GM18499 (cell line): ENCODE measurements at regions not wholly inside any gene's neighbourhood (a gene's known extent, or its start where the extent isn't known, plus 50 kb on each side); places are given as distances from the start of the nearest gene placed in this dataset.

Experiments used
- ATAC-seq: cut with Tn5 transposase; IDR thresholded peaks from one replicate; pipeline ENCODE4 v1.9.1; 2021; ENCODE audit warnings: moderate number of reproducible peaks; ENCODE audit not compliant: insufficient read depth, unreplicated experiment

- ATAC-seq, result no peak
Measured at GRCh38 chr7:17506596-17506995, 208.1 kb downstream of the AHR start.

DNA sequence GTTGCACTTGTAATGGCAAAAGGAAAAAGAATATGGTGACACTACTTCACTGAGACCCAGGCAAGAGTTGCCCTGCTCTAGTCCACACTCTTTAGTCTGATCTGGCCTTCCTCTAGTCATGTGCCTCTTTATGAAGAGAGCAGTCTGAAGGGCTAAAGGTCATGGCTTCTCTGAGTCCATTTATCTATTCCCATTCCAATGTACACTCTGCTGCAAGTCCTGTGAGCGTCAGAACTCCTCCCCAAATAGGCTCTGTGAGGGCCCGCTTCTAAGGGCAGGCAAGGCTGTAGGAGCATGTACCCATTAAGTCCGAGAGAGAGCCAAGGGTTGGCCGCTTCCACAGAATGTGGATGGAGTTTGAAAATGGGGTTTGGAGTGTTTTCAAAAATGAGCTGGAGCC, 209.3 kb downstream of the AHR start:
- ATAC-seq, result no peak

- ATAC-seq, result no peak
Measured at GRCh38 chr7:17512181-17512675, 213.8 kb downstream of the AHR start.

GRCh38 chr7:17516771-17517170, 218.3 kb downstream of the AHR start:
- ATAC-seq, result no peak

- no peak for ATAC-seq
Measured at GRCh38 chr7:17520941-17521340, 222.5 kb downstream of the AHR start.

GRCh38 chr7:17521437-17521836, 223.0 kb downstream of the AHR start:
- no peak for ATAC-seq

GRCh38 chr7:17523813-17524739, 225.6 kb downstream of the AHR start:
- no peak for ATAC-seq

DNA sequence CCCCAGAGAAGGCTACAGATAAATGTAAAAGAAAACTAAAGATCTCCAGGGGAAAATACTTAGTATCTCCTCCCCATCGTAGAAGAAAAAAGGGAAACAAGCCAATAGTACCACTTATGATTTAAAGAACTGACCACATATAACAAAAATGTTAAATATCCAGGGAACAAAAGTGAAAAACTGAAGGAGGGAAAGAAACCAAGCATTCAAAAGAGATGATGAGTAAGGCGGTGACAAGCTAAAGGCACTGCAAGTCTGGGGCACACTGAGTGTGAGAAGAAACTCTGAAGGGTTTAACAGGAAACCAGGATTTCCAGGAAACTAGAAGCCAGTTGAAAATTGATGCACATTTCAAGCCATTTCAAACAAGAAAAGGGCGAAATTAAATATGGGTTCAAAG, 226.3 kb downstream of the AHR start:
- no peak for ATAC-seq

GRCh38 chr7:17526621-17527020, 228.2 kb downstream of the AHR start:
- no peak for ATAC-seq

DNA sequence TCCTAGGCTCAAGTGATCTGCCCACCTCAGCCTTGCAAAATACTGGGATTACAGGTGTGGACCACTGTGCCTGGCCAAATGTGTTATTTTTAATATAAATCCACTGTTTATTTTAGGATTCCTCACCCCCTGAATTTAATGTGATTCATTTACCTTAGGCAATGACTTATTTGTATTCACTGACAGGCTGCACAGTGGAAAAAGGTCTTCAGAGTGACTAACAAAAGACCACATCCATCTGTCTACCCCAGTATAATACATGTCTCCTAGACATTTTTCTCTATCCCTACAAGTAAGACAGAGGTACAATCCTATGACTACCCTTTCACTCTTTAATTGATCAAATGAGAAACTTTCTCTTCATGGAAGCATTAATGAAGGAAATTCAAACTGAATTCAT, 230.2 kb downstream of the AHR start:
- no peak for ATAC-seq

DNA sequence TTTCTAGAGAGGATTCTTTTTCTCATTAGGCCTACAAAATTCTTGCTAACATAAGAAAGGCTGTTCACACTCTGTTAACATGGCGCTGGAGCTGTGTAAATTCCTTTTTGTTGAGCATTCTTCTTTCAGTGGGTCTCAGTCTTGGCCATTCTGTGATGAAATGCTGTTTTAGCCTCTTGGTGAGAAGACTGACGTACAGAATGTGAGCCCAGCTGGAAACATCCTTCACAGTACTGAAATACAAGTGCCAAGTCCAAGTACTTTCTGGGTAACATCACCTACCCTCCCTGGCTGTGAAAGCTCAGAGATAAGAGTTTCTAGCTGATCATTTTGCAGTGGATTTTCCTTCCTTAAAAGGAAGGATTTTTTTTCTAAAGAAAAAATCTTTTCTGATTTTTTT, 231.8 kb downstream of the AHR start:
- ATAC-seq, result no peak

DNA sequence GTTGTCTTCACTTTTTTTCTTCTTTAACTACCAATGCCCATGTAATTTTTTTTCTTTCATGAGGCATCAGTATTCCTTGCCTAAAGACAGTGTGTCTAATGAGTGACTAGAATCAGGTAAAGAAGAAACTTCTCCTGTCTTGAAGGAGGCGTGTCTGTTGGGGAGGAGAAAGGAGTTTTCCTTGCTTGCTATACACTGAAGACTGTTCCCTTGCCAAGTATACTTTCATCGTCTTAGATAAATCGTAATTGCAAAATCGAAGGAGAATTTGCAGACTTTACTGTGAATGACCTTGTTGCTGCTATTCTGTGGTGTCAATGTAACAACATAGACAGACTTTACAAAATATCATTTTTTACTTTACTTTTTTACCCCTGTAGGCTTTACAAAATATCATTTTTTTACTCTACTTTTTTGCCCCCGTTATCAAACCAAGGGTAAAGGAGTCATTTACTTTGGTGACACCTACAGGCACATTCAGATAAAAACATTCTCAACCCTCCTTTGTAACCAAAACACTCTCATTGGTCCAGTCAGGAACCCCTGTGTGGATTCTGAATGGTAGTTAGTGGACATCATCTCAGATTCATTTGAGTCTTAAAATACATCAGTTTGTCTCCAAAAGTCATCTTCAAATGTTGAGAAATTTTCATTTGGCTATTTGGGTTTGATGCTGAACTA, 232.4 kb downstream of the AHR start:
- ATAC-seq, result no peak

DNA sequence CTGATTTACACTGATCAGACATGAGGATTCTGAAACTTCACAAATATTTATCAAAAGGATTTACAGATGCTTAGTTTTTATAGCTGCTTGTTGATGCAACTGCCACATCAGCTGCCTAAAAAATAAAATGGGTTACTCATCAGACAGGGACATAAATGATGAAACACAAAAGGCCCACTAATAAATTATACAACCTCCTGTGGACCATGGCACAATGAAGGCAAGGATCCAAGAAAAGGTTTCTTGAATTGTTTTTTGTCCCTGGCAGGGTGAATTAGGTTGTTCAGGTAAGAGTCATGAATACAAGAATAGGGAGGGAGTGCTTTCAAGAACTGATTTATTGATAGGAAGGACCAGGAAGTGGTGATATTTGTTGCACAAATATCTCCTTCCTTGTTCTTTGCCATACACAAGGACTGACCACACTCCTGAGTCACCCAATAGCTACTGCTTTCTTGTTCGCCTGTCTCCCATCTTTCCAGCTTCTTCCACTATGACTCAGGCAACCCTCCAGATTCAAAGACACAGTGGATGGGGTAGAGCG, 234.5 kb downstream of the AHR start:
- ATAC-seq, result no peak

- ATAC-seq, result no peak
Measured at GRCh38 chr7:17534348-17534747, 235.9 kb downstream of the AHR start.

- no peak for ATAC-seq
Measured at GRCh38 chr7:17535776-17536175, 237.3 kb downstream of the AHR start.

GRCh38 chr7:17544401-17544800, 245.9 kb downstream of the AHR start:
- ATAC-seq, result no peak

DNA sequence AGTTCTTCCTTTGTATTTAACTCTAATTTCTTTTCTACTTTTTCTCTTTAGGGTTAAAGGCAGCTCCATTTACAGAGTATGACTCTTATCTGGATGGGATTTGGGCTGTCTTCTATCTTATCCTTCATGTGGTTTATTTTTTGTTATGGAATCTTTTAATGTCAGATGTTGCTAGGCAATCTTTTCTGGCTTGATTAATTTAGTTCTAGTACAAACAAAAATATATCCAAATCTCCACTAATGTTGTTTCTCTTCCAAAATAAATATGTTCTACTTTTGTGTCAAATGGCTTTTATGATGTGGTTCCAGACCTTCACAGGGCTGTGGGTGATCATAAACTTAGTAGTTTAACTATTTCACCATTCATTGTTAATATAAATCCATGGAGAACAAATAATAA, 246.9 kb downstream of the AHR start:
- ATAC-seq, result no peak

DNA sequence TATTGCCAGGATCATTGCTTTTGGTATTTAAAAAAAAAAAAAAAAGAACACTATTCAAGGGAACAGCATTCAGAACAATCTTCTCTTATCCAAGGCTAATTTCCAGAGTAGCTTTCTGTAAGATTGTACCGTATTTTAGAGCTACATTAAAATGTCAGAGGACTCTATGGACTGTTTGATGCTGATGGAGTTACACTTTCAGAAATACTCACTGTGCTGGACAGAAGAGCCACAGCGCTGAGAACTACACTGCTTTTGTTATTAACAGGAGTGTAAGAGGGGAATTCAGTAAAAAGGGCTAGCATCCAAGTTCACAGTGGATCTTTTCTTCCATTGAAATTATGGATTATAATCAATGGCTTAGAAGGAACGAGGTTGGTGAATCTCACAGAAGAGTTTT, 247.7 kb downstream of the AHR start:
- no peak for ATAC-seq

DNA sequence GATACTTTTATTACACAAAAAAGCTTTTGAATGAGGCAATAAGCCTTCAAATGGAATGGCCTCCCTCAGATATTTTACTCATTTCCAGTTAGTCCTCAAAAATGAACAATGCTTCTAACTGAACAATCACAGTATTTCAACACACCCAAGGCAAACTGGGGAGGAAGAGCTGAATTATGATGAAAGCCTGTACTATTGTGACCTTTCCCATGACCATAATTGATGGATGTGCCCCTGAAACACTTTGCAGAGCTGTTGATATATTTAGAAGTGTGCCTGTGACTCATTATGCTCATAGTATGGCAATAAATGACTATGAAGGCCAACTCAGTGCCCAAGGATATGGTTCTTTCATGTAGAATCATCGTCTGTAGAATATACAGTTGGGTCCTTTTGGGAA, 248.1 kb downstream of the AHR start:
- ATAC-seq, result no peak

DNA sequence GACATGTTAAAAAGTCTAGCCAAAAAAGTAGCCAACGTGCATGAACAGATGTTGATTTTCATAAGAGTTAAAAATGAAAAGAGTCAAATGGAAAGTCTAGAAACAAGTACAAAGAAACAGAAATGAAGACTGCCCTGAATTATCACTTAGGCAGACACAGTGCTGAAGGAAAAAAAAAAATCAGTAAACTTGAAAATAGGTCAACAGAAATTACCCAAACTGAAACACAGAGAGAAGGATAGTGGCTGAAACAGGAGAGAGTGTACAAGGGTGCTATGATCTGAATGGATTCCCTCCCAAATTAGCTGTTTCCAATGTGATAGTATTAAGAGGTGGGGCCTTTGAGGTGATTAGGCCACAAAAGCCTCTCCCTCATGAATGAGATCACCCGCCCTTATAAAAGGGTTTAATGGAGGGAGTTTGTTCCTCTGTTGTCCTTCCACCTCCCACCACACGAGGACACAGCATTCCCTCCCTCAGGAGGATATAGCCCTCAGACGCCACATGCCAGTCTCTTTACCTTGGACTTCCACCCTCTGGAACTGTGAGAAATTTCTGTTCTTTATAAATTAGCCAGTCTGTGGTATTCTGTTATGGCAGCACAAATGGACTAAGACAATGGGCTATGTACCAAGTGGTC, 249.7 kb downstream of the AHR start:
- no peak for ATAC-seq

DNA sequence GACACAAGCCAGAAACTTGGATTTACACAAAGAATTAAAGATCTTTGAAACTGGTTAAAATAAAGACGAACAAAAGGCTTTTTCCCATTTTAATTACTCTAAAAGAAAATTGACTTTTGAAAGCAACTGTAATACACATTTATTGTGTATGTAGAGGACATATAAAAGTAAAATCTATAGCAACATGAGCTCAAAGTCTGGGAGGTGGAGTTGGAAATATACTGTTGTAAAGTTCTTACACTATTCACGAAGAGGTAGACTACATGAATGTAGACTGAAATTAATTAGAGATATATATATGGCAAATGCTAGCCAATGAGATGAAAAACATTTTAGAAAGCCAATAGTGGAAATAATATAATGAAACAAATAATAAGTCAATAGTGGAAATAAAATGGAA, 251.0 kb downstream of the AHR start:
- ATAC-seq, result no peak
